EH (cell line): ENCODE measurements at regions not wholly inside any gene's neighbourhood (a gene's known extent, or its start where the extent isn't known, plus 50 kb on each side); places are given as distances from the start of the nearest gene placed in this dataset.
A peak's percentile ranks its signal among the peaks of the same experiment; 100 is the strongest.

Experiments used
- DNase-seq: peaks from one replicate; pipeline ENCODE4 v3.0.0-alpha.2; 2015; ENCODE audit warnings: low read depth

- no peak for DNase-seq
Observed at GRCh38 chr5:133687212-133688061, 75.1 kb upstream of the FSTL4 start.

- no peak for DNase-seq
Observed at GRCh38 chr5:133686566-133686965, 74.2 kb upstream of the FSTL4 start.

GRCh38 chr5:133685402-133686018 is 73.2 kb upstream of the FSTL4 start:
- no peak for DNase-seq

- DNase-seq, result peak; percentile 3
Observed at GRCh38 chr5:133683646-133684596, 71.6 kb upstream of the FSTL4 start.

GRCh38 chr5:133682451-133682850 is 70.1 kb upstream of the FSTL4 start:
- DNase-seq, result no peak

- DNase-seq, result no peak
Observed at GRCh38 chr5:133681896-133682295, 69.6 kb upstream of the FSTL4 start.

- DNase-seq, result no peak
Observed at GRCh38 chr5:133680830-133681565, 68.7 kb upstream of the FSTL4 start.

GRCh38 chr5:133679534-133679933 is 67.2 kb upstream of the FSTL4 start:
- DNase-seq, result no peak

GRCh38 chr5:133675376-133676154 is 63.2 kb upstream of the FSTL4 start:
- no peak for DNase-seq

GRCh38 chr5:133670336-133670735 is 58.0 kb upstream of the FSTL4 start:
- no peak for DNase-seq

GRCh38 chr5:133669472-133669871 is 57.1 kb upstream of the FSTL4 start:
- DNase-seq, result no peak

- DNase-seq, result no peak
Observed at GRCh38 chr5:133668458-133668857, 56.1 kb upstream of the FSTL4 start.

- no peak for DNase-seq
Observed at GRCh38 chr5:133667217-133667616, 54.9 kb upstream of the FSTL4 start.

GRCh38 chr5:133665571-133665970 is 53.2 kb upstream of the FSTL4 start:
- no peak for DNase-seq

- peak; percentile 72 for DNase-seq
Observed at GRCh38 chr5:133664422-133664821, 52.1 kb upstream of the FSTL4 start.

GRCh38 chr5:133663397-133664054 is 51.2 kb upstream of the FSTL4 start:
- no peak for DNase-seq

GRCh38 chr5:133662578-133662977 is 50.2 kb upstream of the FSTL4 start:
- no peak for DNase-seq
